ENCODE measurements at regions not wholly inside any gene's neighbourhood (a gene's known extent, or its start where the extent isn't known, plus 50 kb on each side); places are given as distances from the start of the nearest gene placed in this dataset.

DNA sequence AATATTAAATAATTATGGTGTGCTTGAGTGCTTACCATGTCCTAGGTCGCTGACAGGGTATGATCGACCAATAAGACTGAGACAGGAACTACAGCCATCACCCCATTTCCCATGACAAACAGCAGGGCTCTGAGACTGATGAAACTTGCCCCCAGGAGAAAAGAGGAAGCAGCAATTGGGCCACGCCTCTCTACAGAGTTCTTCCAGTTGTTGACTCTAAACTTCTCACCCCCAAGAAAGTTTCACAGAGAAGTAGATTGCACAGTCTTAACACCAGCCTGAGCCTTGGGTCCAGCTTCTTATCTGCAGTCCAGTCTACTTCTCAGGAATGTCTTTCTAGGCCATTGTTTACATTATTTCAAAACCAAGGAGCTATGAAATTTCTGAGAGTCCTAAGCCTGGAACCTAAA lies 182.2 kb upstream of the ANKRD55 start:
- Histone ChIP-seq H2AFZ (ENCODE audit: low read length) (0 out of 2 replicates have a peak overlapping the region, but pooled peaks have one; percentile 32), H3K79me2 (ENCODE audit: insufficient read depth, low read length) (no peaks in the 10 kb centered on the region), H3K4me1 (ENCODE audit: insufficient read depth, low read length, poor library complexity, severe bottlenecking) (no peaks in the 10 kb centered on the region), H3K9me3 (ENCODE audit: insufficient read depth, low read depth, low read length) (peaks cover 7% of the 10 kb centered on the region), H3F3A (ENCODE audit: low read depth) (no peaks in the 10 kb centered on the region), H3K4me3 (ENCODE audit: low read length, poor library complexity, severe bottlenecking) (no peak overlapping the region), H3K9ac (ENCODE audit: low read depth, low read length, poor library complexity, severe bottlenecking) (no peak overlapping the region), H3K4me2 (ENCODE audit: low read depth, low read length, poor library complexity, severe bottlenecking) (no peak overlapping the region), H3K36me3 (ENCODE audit: insufficient read depth, low read length) (no peaks in the 10 kb centered on the region), H4K20me1 (ENCODE audit: insufficient read depth, low read length, poor library complexity, severe bottlenecking) (no peaks in the 10 kb centered on the region), H3K9me2 (replicated peaks; ENCODE audit: low read depth, low read length) (no peaks in the 10 kb centered on the region), H3K27me3 (ENCODE audit: insufficient read depth, low read length, poor library complexity, severe bottlenecking) (no peaks in the 10 kb centered on the region)
- TF ChIP-seq, protein P1, sequence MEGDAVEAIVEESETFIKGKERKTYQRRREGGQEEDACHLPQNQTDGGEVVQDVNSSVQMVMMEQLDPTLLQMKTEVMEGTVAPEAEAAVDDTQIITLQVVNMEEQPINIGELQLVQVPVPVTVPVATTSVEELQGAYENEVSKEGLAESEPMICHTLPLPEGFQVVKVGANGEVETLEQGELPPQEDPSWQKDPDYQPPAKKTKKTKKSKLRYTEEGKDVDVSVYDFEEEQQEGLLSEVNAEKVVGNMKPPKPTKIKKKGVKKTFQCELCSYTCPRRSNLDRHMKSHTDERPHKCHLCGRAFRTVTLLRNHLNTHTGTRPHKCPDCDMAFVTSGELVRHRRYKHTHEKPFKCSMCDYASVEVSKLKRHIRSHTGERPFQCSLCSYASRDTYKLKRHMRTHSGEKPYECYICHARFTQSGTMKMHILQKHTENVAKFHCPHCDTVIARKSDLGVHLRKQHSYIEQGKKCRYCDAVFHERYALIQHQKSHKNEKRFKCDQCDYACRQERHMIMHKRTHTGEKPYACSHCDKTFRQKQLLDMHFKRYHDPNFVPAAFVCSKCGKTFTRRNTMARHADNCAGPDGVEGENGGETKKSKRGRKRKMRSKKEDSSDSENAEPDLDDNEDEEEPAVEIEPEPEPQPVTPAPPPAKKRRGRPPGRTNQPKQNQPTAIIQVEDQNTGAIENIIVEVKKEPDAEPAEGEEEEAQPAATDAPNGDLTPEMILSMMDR (conservative IDR thresholded peaks at IDR 0.05; ENCODE audit: low read length), result no peak
- no peak for TF ChIP-seq EZH2phosphoT487 (IDR thresholded peaks at IDR 0.05; ENCODE audit: borderline replicate concordance)

DNA sequence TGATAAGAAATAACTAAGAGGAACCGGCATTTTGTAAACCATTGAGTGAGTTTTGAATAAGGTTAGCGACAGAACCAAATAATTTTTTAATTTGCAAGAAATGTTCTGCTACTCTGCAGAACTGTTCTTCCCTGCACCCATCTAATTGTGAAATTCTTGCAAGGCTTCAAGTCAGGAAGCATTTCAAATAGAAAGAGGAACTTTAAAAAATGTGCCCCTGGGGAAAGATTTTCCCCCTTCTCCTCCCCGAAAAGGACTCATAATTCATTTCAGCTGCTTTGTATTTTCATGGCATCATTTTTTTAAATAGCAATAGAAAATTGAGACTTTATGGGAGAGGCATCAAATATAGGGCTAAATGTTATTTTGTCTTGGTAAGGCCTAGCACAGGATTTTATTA lies 180.9 kb upstream of the ANKRD55 start:
- no peaks in the 10 kb centered on the region for H3K27me3 ChIP-seq (ENCODE audit: insufficient read depth, low read length, poor library complexity, severe bottlenecking)
- H2AFZ ChIP-seq (ENCODE audit: low read length), result no peak overlapping the region
- TF ChIP-seq, protein P1 (conservative IDR thresholded peaks at IDR 0.05; ENCODE audit: low read length), result no peak
- TF ChIP-seq EZH2phosphoT487 (IDR thresholded peaks at IDR 0.05; ENCODE audit: borderline replicate concordance), result no peak
- H3K9me2 ChIP-seq (replicated peaks; ENCODE audit: low read depth, low read length), result no peaks in the 10 kb centered on the region
- no peaks in the 10 kb centered on the region for H4K20me1 ChIP-seq (ENCODE audit: insufficient read depth, low read length, poor library complexity, severe bottlenecking)
- no peaks in the 10 kb centered on the region for H3K79me2 ChIP-seq (ENCODE audit: insufficient read depth, low read length)
- no peaks in the 10 kb centered on the region for H3F3A ChIP-seq (ENCODE audit: low read depth)
- no peak overlapping the region for H3K4me2 ChIP-seq (ENCODE audit: low read depth, low read length, poor library complexity, severe bottlenecking)
- no peaks in the 10 kb centered on the region for H3K4me1 ChIP-seq (ENCODE audit: insufficient read depth, low read length, poor library complexity, severe bottlenecking)
- no peaks in the 10 kb centered on the region for H3K9me3 ChIP-seq (ENCODE audit: insufficient read depth, low read depth, low read length)
- H3K4me3 ChIP-seq (ENCODE audit: low read length, poor library complexity, severe bottlenecking), result no peak overlapping the region
- no peaks in the 10 kb centered on the region for H3K36me3 ChIP-seq (ENCODE audit: insufficient read depth, low read length)
- no peak overlapping the region for H3K9ac ChIP-seq (ENCODE audit: low read depth, low read length, poor library complexity, severe bottlenecking)

DNA sequence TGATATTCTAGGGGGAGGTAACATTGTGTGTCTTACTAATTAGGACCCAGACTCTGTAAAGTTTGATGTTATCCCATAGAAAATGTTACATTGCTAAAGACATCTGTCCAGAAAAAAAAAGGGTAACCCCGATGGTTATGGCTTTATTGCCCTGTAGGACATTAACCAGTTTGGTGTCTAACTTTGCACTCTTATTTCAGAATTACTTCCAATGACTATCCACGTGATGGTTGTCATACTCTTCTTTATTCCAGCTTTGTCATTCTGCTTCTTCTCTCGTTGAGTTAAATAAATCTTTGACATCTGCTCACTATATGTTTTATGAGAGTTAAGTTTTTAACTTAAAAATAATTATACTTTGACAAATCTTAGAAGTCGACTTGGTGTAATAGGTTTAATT lies 180.4 kb upstream of the ANKRD55 start:
- H4K20me1 ChIP-seq (ENCODE audit: insufficient read depth, low read length, poor library complexity, severe bottlenecking), result no peaks in the 10 kb centered on the region
- TF ChIP-seq, protein P1 (conservative IDR thresholded peaks at IDR 0.05; ENCODE audit: low read length), result no peak
- TF ChIP-seq EZH2phosphoT487 (IDR thresholded peaks at IDR 0.05; ENCODE audit: borderline replicate concordance), result no peak
- H3K4me3 ChIP-seq (ENCODE audit: low read length, poor library complexity, severe bottlenecking), result no peak overlapping the region
- no peaks in the 10 kb centered on the region for H3K36me3 ChIP-seq (ENCODE audit: insufficient read depth, low read length)
- H3K79me2 ChIP-seq (ENCODE audit: insufficient read depth, low read length), result no peaks in the 10 kb centered on the region
- no peak overlapping the region for H2AFZ ChIP-seq (ENCODE audit: low read length)
- H3K4me2 ChIP-seq (ENCODE audit: low read depth, low read length, poor library complexity, severe bottlenecking), result no peak overlapping the region
- H3K9ac ChIP-seq (ENCODE audit: low read depth, low read length, poor library complexity, severe bottlenecking), result no peak overlapping the region
- H3K4me1 ChIP-seq (ENCODE audit: insufficient read depth, low read length, poor library complexity, severe bottlenecking), result no peaks in the 10 kb centered on the region
- H3K9me3 ChIP-seq (ENCODE audit: insufficient read depth, low read depth, low read length), result no peaks in the 10 kb centered on the region
- H3F3A ChIP-seq (ENCODE audit: low read depth), result no peaks in the 10 kb centered on the region
- H3K27me3 ChIP-seq (ENCODE audit: insufficient read depth, low read length, poor library complexity, severe bottlenecking), result no peaks in the 10 kb centered on the region
- H3K9me2 ChIP-seq (replicated peaks; ENCODE audit: low read depth, low read length), result no peaks in the 10 kb centered on the region

All from Loucy (cell line).